Jurkat, Clone E6-1 (cell line): ENCODE measurements at regions not wholly inside any gene's neighbourhood (a gene's known extent, or its start where the extent isn't known, plus 50 kb on each side); places are given as distances from the start of the nearest gene placed in this dataset.

ENCODE experiments used
- DNase-seq: peaks from one replicate; pipeline ENCODE4 v3.0.0-alpha.2; 2011; ENCODE audit warnings: low read depth, low spot score
- H3K4me3 ChIP-seq: 2 replicates; pipeline ENCODE4 v1.5.1; 2011; ENCODE audit warnings: mild to moderate bottlenecking, low read length, control low read depth, moderate library complexity

GRCh38 chr14:85247071-85247470 is 282.9 kb upstream of the FLRT2 start:
- DNase-seq, result no peak
- no peak overlapping the region for H3K4me3 ChIP-seq

- H3K4me3 ChIP-seq, result no peak overlapping the region
- DNase-seq, result no peak
These were observed 280.9 kb upstream of the FLRT2 start for GRCh38 chr14:85248881-85249635.

GRCh38 chr14:85250414-85251189 is 279.3 kb upstream of the FLRT2 start:
- H3K4me3 ChIP-seq, result no peak overlapping the region
- DNase-seq, result no peak

GRCh38 chr14:85252011-85252410 is 277.9 kb upstream of the FLRT2 start:
- H3K4me3 ChIP-seq, result no peak overlapping the region
- DNase-seq, result no peak

GRCh38 chr14:85254711-85255110 is 275.2 kb upstream of the FLRT2 start:
- H3K4me3 ChIP-seq, result no peak overlapping the region
- no peak for DNase-seq

GRCh38 chr14:85257287-85257686 is 272.7 kb upstream of the FLRT2 start:
- no peak overlapping the region for H3K4me3 ChIP-seq

GRCh38 chr14:85263916-85264675 is 265.8 kb upstream of the FLRT2 start:
- DNase-seq, result no peak

More at GRCh38 chr14:85257287-85257686, 272.7 kb upstream of the FLRT2 start:
- no peak for DNase-seq

GRCh38 chr14:85273099-85273677 is 256.8 kb upstream of the FLRT2 start:
- H3K4me3 ChIP-seq, result no peak overlapping the region
- DNase-seq, result no peak

More at GRCh38 chr14:85263916-85264675, 265.8 kb upstream of the FLRT2 start:
- no peak overlapping the region for H3K4me3 ChIP-seq

- no peak for DNase-seq
- no peak overlapping the region for H3K4me3 ChIP-seq
These were observed 256.0 kb upstream of the FLRT2 start for GRCh38 chr14:85273952-85274351.

GRCh38 chr14:85276161-85276978 is 253.6 kb upstream of the FLRT2 start:
- no peak for DNase-seq
- no peak overlapping the region for H3K4me3 ChIP-seq

- no peak overlapping the region for H3K4me3 ChIP-seq
- no peak for DNase-seq
These were observed 253.0 kb upstream of the FLRT2 start for GRCh38 chr14:85276979-85277228.

- no peak overlapping the region for H3K4me3 ChIP-seq
- no peak for DNase-seq
These were observed 250.5 kb upstream of the FLRT2 start for GRCh38 chr14:85279407-85279806.

- no peak overlapping the region for H3K4me3 ChIP-seq
- no peak for DNase-seq
These were observed 249.9 kb upstream of the FLRT2 start for GRCh38 chr14:85280074-85280473.

GRCh38 chr14:85281921-85282320 is 248.0 kb upstream of the FLRT2 start:
- H3K4me3 ChIP-seq, result no peak overlapping the region
- DNase-seq, result no peak

GRCh38 chr14:85288041-85288440 is 241.9 kb upstream of the FLRT2 start:
- H3K4me3 ChIP-seq, result no peak overlapping the region
- DNase-seq, result no peak

- no peak for DNase-seq
- H3K4me3 ChIP-seq, result no peak overlapping the region
These were observed 238.2 kb upstream of the FLRT2 start for GRCh38 chr14:85291731-85292130.

- DNase-seq, result no peak
- H3K4me3 ChIP-seq, result no peak overlapping the region
These were observed 236.2 kb upstream of the FLRT2 start for GRCh38 chr14:85293612-85294234.

- no peak overlapping the region for H3K4me3 ChIP-seq
- no peak for DNase-seq
These were observed 234.6 kb upstream of the FLRT2 start for GRCh38 chr14:85295318-85295717.
